Upper lobe of left lung (tissue), 4 donors: ENCODE measurements at regions not wholly inside any gene's neighbourhood (a gene's known extent, or its start where the extent isn't known, plus 50 kb on each side); places are given as distances from the start of the nearest gene placed in this dataset.

ENCODE experiments used
- CTCF ChIP-seq, 6 experiments: fragments of 450-650 bp in 4 of 6; fragments of 200-600 bp in 2 of 6; sonication (generic) in 2 of 6; IDR thresholded peaks; one replicate each; pipeline ENCODE4 v1.5.1; 2016 to 2019; ENCODE audit warnings: antibody characterized with exemption in 6 of 6
- POLR2A ChIP-seq, 4 donors: fragments of 450-650 bp; IDR thresholded peaks; one replicate each; pipeline ENCODE4 v1.5.1; 2016 to 2017; ENCODE audit warnings: antibody characterized with exemption in 4 of 4, mild to moderate bottlenecking in 2 of 4
- POLR2AphosphoS5 ChIP-seq, 2 donors: sonication (generic); formaldehyde crosslinking; IDR thresholded peaks; one replicate each; pipeline ENCODE4 v1.5.1; 2017; ENCODE audit warnings: antibody characterized with exemption in 2 of 2

GRCh38 chr6:115735610-115736009, 325.1 kb downstream of the FRK start:
- TF ChIP-seq CTCF (IDR thresholded peaks at IDR 0.05) (no peak), POLR2A (IDR thresholded peaks at IDR 0.05) (no peak), POLR2AphosphoS5 (IDR thresholded peaks at IDR 0.05) (no peak)
